ENCODE measurements at regions not wholly inside any gene's neighbourhood (a gene's known extent, or its start where the extent isn't known, plus 50 kb on each side); places are given as distances from the start of the nearest gene placed in this dataset.

GRCh38 chr5:174457141-174457678, 267.2 kb upstream of the MSX2 start (continued):
- TF ChIP-seq CHD7 (IDR thresholded peaks at IDR 0.05; ENCODE audit: insufficient replicate concordance, low read length) (no peak), RXRA (IDR thresholded peaks at IDR 0.05; ENCODE audit: insufficient read depth, low read depth, low read length) (no peak), RBBP5 (IDR thresholded peaks at IDR 0.05; ENCODE audit: borderline replicate concordance, low read depth, low read length) (no peak), POLR2A (IDR thresholded peaks at IDR 0.05; ENCODE audit: control extremely low read depth in 1 of 2, low read depth in 2 of 2, low read length in 2 of 2) (no peak), GABPA (IDR thresholded peaks at IDR 0.05; ENCODE audit: borderline replicate concordance, insufficient read depth, low read length) (no peak), USF2 (IDR thresholded peaks at IDR 0.05; ENCODE audit: low read length) (no peak), KDM4A (IDR thresholded peaks at IDR 0.05; ENCODE audit: low read depth, low read length, severe bottlenecking) (no peak), SIX5 (IDR thresholded peaks at IDR 0.05; ENCODE audit: low read depth, low read length) (no peak), EZH2 (IDR thresholded peaks at IDR 0.05; ENCODE audit: low read depth, low read length, severe bottlenecking) (no peak), BRCA1 (IDR thresholded peaks at IDR 0.05; ENCODE audit: low read depth, low read length) (no peak), ZNF274 (IDR thresholded peaks at IDR 0.05; ENCODE audit: borderline replicate concordance, extremely low read depth, low read length) (no peak)
